Endothelial cell (in vitro differentiated cells): ENCODE measurements at regions not wholly inside any gene's neighbourhood (a gene's known extent, or its start where the extent isn't known, plus 50 kb on each side); places are given as distances from the start of the nearest gene placed in this dataset.

ENCODE experiments used
- DNase-seq: peaks from one replicate; pipeline ENCODE4 v3.0.0; 2021; ENCODE audit warnings: low spot score
- H3K27ac Mint-ChIP-seq: one replicate; pipeline ENCODE4 v1.8.0; 2021; ENCODE audit warnings: mixed read lengths, inconsistent platforms; ENCODE audit not compliant: unreplicated experiment
- H3K27me3 Mint-ChIP-seq: one replicate; pipeline ENCODE4 v1.8.0; 2021; ENCODE audit warnings: mild to moderate bottlenecking, moderate library complexity, mixed read lengths, inconsistent platforms; ENCODE audit not compliant: unreplicated experiment
- H3K36me3 Mint-ChIP-seq: one replicate; pipeline ENCODE4 v1.8.0; 2021; ENCODE audit warnings: mild to moderate bottlenecking, low read depth, mixed read lengths, inconsistent platforms; ENCODE audit not compliant: unreplicated experiment
- H3K4me1 Mint-ChIP-seq: one replicate; pipeline ENCODE4 v1.8.0; 2021; ENCODE audit warnings: mild to moderate bottlenecking, mixed read lengths, inconsistent platforms; ENCODE audit not compliant: unreplicated experiment
- H3K4me3 Mint-ChIP-seq: one replicate; pipeline ENCODE4 v1.8.0; 2021; ENCODE audit warnings: mild to moderate bottlenecking, mixed read lengths, inconsistent platforms; ENCODE audit not compliant: unreplicated experiment
- H3K9me3 Mint-ChIP-seq: one replicate; pipeline ENCODE4 v1.8.0; 2021; ENCODE audit warnings: mixed read lengths, inconsistent platforms; ENCODE audit not compliant: unreplicated experiment
- TF ChIP-seq, protein P1 (sequence below): fragments of 200-600 bp; sonication (generic); IDR thresholded peaks from one replicate; pipeline ENCODE4 v1.5.0; 2021; ENCODE audit warnings: antibody characterized with exemption; ENCODE audit not compliant: unreplicated experiment

GRCh38 chr13:53631511-53631910 lies 602.9 kb downstream of the OLFM4 start:
- TF ChIP-seq, protein P1, sequence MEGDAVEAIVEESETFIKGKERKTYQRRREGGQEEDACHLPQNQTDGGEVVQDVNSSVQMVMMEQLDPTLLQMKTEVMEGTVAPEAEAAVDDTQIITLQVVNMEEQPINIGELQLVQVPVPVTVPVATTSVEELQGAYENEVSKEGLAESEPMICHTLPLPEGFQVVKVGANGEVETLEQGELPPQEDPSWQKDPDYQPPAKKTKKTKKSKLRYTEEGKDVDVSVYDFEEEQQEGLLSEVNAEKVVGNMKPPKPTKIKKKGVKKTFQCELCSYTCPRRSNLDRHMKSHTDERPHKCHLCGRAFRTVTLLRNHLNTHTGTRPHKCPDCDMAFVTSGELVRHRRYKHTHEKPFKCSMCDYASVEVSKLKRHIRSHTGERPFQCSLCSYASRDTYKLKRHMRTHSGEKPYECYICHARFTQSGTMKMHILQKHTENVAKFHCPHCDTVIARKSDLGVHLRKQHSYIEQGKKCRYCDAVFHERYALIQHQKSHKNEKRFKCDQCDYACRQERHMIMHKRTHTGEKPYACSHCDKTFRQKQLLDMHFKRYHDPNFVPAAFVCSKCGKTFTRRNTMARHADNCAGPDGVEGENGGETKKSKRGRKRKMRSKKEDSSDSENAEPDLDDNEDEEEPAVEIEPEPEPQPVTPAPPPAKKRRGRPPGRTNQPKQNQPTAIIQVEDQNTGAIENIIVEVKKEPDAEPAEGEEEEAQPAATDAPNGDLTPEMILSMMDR = no peak

DNA sequence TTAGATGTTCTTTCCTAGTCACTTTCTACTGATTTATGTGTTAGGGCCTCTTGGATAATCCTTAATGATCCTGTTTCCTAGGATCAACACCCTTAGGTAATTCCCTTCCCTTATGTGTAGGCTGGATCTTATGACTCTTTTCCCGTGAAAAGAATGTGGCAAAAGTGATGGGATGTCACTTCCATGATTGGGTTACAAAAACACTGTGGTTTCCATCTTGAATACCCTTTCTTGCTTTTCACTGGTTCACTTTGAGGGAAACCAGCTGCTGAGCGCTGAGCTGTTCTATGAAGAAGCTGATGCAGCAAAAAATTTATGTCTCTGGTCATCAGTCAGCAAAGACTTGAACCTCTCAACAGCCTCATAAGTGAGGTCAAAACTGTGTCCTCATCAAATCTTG lies 609.4 kb downstream of the OLFM4 start:
- no peak overlapping the region for H3K4me3 Mint-ChIP-seq
- DNase-seq = no peak
- no peaks in the 10 kb centered on the region for H3K27me3 Mint-ChIP-seq
- TF ChIP-seq, protein P1 = no peak
- no peaks in the 10 kb centered on the region for H3K9me3 Mint-ChIP-seq
- H3K36me3 Mint-ChIP-seq = no peaks in the 10 kb centered on the region
- H3K4me1 Mint-ChIP-seq = no peaks in the 10 kb centered on the region
- H3K27ac Mint-ChIP-seq = no peak overlapping the region

More at GRCh38 chr13:53631511-53631910, 602.9 kb downstream of the OLFM4 start:
- no peaks in the 10 kb centered on the region for H3K36me3 Mint-ChIP-seq
- H3K27ac Mint-ChIP-seq = no peak overlapping the region
- H3K9me3 Mint-ChIP-seq = no peaks in the 10 kb centered on the region
- no peak for DNase-seq
- H3K4me1 Mint-ChIP-seq = peaks cover 9% of the 10 kb centered on the region
- H3K4me3 Mint-ChIP-seq = no peak overlapping the region
- no peaks in the 10 kb centered on the region for H3K27me3 Mint-ChIP-seq

DNA sequence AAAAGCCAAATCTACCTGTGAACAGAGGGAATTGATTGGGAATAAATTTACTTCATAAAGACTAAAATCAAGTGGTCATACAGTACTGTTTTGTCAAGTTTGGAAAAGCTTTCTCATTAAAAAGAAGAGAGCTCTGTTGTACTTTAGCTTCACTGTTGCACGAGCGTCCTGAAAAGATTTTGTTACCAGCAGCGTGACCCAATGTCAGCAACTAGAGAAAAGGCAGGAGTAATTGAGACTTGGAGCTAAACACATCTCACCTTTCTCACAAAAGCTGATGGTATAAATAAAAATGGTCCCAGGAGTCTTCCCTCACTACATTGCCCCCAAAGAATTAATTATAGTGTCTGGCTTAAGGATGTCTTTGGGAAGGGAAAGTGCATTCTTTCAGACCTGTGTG lies 613.7 kb downstream of the OLFM4 start:
- Mint-ChIP-seq H3K4me3 (no peak overlapping the region), H3K27me3 (no peaks in the 10 kb centered on the region), H3K36me3 (no peaks in the 10 kb centered on the region), H3K4me1 (no peaks in the 10 kb centered on the region), H3K27ac (no peak overlapping the region), H3K9me3 (no peaks in the 10 kb centered on the region)
- TF ChIP-seq, protein P1 = no peak
- DNase-seq = no peak

- Mint-ChIP-seq H3K4me3 (no peak overlapping the region), H3K27ac (no peak overlapping the region), H3K27me3 (no peaks in the 10 kb centered on the region), H3K36me3 (no peaks in the 10 kb centered on the region), H3K9me3 (no peaks in the 10 kb centered on the region), H3K4me1 (no peaks in the 10 kb centered on the region)
- TF ChIP-seq, protein P1 = no peak
- DNase-seq = no peak
These were observed 620.1 kb downstream of the OLFM4 start for GRCh38 chr13:53648673-53649072.

DNA sequence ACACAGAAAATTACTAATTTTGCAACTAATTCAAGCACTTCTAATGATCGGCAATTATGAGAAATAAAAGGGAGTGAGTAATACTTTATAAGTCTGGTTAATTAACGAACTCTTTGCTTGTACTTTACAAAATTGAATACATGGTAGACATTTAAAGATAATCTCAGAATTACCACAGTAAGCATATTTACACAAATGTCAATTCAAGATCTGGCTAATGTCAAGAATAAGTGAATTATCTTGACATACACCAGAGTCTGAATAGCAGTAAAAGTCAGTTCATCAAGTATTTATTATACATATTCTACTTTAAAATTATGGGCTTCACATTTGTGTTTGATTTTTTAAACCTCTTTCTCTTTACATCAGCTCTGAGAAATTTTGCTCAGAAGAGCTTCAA lies 643.4 kb downstream of the OLFM4 start:
- no peaks in the 10 kb centered on the region for H3K4me1 Mint-ChIP-seq
- no peak overlapping the region for H3K4me3 Mint-ChIP-seq
- DNase-seq = no peak
- no peak overlapping the region for H3K27ac Mint-ChIP-seq
- H3K27me3 Mint-ChIP-seq = no peaks in the 10 kb centered on the region
- H3K36me3 Mint-ChIP-seq = no peaks in the 10 kb centered on the region
- no peaks in the 10 kb centered on the region for H3K9me3 Mint-ChIP-seq
- TF ChIP-seq, protein P1 = no peak
